NCI-H345 (cell line): ENCODE measurements at regions not wholly inside any gene's neighbourhood (a gene's known extent, or its start where the extent isn't known, plus 50 kb on each side); places are given as distances from the start of the nearest gene placed in this dataset.

Experiments
- DNase-seq: peaks from one replicate; lab custom pipeline; 2025; lab: John Stamatoyannopoulos, UW

DNA sequence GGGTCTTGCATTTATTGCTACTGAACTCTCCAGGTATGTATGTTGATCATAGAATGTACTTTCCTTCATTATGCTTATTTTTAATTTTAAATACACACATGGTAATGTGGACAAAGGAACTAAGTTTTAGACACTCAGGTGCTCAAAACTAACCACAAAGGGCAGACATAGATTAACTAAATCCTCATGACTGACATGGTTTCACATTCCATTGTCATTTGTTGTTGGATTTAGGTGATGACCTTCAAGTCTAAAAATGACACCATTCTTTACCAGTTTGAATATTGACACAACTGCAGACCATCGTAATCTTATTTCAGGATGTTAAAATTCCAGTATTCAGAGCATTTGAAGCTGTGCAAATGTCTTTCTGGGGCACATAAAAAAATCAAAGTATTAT lies 128.4 kb downstream of the BBS10 start:
- no peak for DNase-seq

DNA sequence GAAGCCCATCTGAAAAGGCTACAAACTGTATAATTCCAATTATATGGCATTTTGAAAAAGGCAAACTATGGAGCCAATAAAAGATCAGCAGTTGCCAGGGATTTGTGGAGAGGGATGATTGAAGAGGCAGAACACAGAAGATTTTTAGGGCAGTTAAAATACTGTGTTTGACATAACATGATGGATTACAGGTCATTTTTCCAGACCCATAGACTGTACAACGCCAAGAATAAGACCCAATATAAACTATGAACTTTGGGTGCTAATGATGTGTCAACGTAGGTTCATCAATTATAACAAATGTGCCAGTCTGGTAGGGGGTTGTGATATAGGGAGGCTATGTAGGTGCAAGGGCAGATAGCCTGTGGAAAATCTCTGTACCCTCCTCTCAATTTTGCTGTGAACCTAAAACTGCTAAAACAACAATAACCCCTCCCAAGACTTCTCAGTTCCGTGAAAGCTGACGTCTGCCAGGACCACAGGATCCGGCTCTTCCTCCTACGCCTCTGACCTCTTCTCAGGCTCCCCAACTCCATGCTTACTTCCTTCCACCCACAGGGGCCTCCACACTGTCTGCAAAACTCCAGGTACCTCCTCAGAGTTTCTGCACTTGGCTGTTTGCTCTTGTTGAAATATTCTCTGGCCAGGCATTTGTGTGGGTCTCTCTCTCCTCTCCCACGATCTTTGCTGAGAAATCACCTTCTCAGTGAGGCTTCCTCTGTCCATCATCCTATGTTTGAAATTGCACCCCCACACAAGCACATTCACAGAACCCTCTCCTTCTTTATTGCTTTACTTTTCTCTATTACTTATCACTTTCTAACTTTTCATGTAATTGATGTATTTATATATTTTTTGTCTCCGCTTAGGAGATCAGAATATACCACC lies 131.4 kb downstream of the BBS10 start:
- no peak for DNase-seq

DNA sequence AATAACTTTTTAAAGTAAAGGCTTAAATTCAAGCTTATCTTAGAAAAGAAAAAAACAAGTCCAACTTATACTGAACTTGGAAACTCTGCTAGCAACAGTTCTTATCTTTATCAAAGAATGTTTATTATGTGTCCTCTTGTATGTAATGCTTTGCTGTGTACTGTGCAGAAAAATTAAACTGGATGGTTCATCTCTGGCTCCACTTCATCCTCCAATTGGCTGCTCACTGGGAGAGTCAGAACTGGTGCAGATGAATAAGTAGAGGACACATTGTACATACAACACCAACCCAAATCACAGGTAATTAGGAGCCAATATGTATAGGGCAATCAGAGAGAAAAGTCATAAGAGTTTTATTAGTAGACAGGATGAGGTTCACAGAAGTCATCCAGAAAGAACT lies 123.6 kb upstream of the NAP1L1 start:
- DNase-seq = no peak

- no peak for DNase-seq
Measured at GRCh38 chr12:76206677-76207072, 122.2 kb upstream of the NAP1L1 start.

- DNase-seq = no peak
Measured at GRCh38 chr12:76206039-76206676, 121.7 kb upstream of the NAP1L1 start.

DNA sequence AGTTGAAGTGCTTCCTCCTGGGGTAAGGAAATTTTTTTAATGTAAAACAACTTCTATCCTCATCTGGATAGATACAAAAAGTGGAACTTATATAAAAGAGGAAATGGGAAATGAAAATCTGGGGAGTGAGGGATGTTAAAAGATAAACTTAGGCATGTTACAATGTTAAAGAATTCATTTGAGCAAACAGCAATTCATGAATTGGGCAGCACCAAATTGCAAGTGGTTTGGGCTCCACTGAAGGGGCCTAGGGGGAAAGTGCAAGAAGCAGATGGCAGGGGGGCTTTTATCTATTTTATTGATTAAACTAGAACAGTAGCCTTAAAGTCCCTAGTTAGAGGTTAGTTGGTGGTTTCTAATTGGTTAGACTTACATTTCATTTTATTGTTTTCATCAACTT lies 118.1 kb upstream of the NAP1L1 start:
- no peak for DNase-seq

- DNase-seq = no peak
Measured at GRCh38 chr12:76201758-76202157, 117.3 kb upstream of the NAP1L1 start.

GRCh38 chr12:76201316-76201715 lies 116.8 kb upstream of the NAP1L1 start:
- DNase-seq = no peak

GRCh38 chr12:76199808-76200207 lies 115.3 kb upstream of the NAP1L1 start:
- DNase-seq = no peak

GRCh38 chr12:76198839-76199238 lies 114.4 kb upstream of the NAP1L1 start:
- DNase-seq = no peak

DNA sequence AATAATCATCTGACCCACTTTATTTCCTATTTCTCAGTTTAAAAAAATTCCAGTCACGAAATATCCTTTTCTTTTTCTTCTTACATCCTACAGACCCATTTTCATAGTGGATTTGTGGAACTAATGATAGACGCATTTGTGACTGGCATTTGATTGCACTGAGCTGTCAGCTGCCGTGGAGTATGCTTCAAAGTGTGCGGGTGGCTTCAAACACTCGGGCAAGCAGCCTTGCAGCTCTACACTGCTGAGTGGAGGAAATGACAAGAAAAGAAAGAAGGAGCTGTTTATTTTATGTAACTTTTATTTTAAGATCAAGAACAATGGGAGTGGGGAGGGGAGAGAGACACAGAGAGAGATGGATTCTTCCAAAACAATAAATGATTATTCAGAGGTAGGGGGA lies 112.8 kb upstream of the NAP1L1 start:
- DNase-seq = no peak

DNA sequence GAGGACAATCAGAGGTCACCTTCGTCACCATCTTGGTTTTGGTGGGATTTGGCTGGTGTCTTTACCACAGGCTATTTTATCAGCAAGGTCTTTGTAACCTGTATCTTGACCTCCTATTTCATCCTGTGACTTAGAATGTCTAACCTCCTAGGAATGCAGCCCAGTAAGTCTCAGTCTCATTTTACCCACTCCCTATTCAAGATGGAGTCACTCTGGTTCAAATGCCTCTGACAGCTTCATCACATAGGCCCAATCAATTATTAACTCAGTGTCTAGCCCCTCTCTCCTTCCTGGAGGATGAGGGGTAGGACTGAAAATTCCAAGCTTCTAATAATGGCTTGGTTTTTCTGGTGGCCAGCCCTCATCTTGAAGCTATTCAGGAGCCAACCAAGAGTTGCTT lies 111.4 kb upstream of the NAP1L1 start:
- DNase-seq = no peak

DNA sequence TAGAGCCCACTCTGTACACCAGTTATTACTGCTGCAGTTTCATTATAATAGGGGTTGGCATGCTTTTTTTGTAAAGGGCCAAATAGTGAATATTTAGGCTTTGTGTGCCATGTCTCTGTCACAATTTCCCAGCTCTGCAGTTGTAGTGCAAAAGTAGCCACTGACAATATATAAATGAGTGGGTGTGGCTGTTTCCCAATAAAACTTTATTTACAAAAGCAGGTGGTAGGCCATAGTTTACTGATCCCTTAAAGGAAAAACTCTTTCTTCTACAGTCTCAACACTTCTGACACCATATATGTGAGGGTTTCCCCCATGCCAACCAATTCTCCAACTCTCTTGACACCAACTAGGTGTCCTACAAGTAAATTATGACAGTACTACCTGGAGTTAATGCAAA lies 110.2 kb upstream of the NAP1L1 start:
- no peak for DNase-seq

DNA sequence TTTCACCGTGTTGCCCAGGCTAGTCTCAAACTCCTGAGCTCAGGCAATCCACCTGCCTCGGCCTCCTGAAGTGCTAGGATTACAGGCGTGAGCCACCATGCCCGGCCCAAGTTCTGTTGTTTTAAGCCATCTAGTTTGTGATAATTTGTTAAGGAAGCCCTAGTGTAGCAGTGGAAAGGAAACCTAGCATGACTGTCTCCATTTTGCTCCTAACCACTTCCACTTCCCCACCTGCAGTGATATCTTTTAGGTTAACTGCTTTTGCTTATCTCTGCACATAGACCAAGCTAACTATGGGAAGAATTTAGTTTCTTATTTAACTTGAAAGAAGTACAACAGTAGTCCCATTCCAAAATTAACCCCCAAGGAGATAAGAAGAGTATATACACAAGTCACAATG lies 109.5 kb upstream of the NAP1L1 start:
- no peak for DNase-seq

- no peak for DNase-seq
Measured at GRCh38 chr12:76192416-76192815, 107.9 kb upstream of the NAP1L1 start.

- no peak for DNase-seq
Measured at GRCh38 chr12:76190299-76190698, 105.8 kb upstream of the NAP1L1 start.

DNA sequence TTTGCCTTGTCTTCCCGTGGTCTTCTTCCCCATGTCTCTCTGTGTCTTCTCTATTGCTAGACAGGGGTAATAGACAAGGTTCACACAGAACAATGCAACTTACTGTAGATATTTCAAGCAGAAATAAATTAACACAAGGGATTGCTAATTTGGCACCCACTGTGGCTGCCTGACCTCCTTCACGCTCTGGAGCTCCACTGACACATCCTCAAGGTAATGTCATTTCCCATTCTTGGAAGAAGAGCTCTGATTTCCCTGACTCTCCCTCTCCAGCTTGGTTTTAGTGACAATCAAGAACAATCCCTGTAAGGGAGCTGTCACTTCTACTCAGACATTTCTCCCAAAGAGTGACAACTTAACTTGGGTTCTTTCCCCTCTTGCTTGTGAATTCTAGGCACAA lies 105.4 kb upstream of the NAP1L1 start:
- DNase-seq = no peak

DNA sequence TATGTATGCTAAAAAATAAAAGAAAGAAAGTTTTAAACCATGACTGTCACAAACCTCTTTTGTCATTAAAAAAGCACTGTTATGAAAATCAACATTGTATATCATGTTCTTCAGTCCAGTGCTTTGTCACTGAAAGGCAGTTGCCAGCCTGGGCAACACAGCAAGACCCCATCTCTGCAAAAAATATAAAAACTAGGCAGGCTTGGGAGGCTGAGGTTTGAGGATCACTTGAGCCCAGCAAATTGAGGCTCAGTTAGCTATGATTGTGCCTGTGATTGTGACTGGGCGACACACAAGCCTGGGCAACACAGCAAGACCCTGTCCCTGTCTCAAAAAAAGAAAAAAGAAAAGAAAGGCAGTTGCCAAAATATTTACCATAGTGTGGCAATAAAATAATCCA lies 102.7 kb upstream of the NAP1L1 start:
- DNase-seq = no peak

- no peak for DNase-seq
Measured at GRCh38 chr12:76186131-76186906, 101.8 kb upstream of the NAP1L1 start.

DNA sequence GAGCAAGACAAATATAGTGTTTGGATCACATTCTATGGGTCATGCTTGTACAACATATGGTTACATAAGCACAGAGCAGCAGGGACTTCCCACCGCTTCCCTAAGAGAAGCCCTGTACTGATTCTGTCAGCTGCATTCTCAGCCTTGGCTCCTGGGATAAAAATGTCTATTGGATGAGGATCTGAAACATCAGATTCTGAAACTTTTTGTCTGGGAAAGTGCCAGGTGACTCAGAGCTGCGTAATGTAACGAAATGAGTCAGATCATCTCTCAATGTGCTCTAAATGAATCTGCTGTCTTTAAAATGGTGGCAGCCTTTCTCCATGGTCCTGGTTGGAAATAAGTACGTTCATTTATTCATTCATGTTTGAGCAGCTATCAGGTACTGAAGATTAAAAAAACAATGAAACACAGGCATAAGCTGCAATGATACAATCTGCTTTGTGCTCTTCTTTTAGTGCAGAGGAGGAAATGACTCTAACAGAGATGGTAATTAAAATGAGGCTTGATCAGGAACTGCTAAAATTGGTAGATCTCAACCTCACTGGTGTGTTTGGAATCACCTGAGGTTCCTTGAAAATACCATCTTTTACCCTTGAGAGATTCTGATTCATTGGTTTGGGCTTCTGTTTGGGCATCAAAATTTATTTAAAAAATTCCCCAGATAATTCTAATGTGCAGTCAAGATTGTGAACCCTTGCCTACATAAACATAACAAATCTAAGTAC lies 99.1 kb upstream of the NAP1L1 start:
- DNase-seq = no peak

- DNase-seq = no peak
Measured at GRCh38 chr12:76180401-76181277, 96.2 kb upstream of the NAP1L1 start.
